Effector memory CD4-positive, alpha-beta T cell (primary cell): ENCODE measurements at regions not wholly inside any gene's neighbourhood (a gene's known extent, or its start where the extent isn't known, plus 50 kb on each side); places are given as distances from the start of the nearest gene placed in this dataset.

Source experiments
- DNase-seq, 3 donors: peaks; one replicate each; pipeline ENCODE4 v3.0.0-alpha.2; 2020
- H3K27ac ChIP-seq: 2 replicates; pipeline ENCODE4 v1.7.0; 2013; ENCODE audit warnings: mild to moderate bottlenecking, low read length, moderate library complexity; ENCODE audit not compliant: insufficient read depth, poor library complexity, severe bottlenecking
- H3K27me3 ChIP-seq: replicated peaks from 2 replicates; pipeline ENCODE4 v1.7.0; 2013; ENCODE audit warnings: mild to moderate bottlenecking, low read length; ENCODE audit not compliant: insufficient read depth, control insufficient read depth, poor library complexity, severe bottlenecking
- H3K36me3 ChIP-seq: 2 replicates; pipeline ENCODE4 v1.7.0; 2013; ENCODE audit warnings: mild to moderate bottlenecking, low read length, moderate library complexity; ENCODE audit not compliant: control insufficient read depth, insufficient read depth
- H3K4me1 ChIP-seq: 2 replicates; pipeline ENCODE4 v1.7.0; 2013; ENCODE audit warnings: low read length, mild to moderate bottlenecking; ENCODE audit not compliant: control insufficient read depth, insufficient read depth, poor library complexity, severe bottlenecking
- H3K4me3 ChIP-seq: 2 replicates; pipeline ENCODE4 v1.7.0; 2013; ENCODE audit warnings: low read length, low read depth, mild to moderate bottlenecking; ENCODE audit not compliant: insufficient read depth, poor library complexity, severe bottlenecking
- H3K9me3 ChIP-seq: 2 replicates; pipeline ENCODE4 v1.7.0; 2013; ENCODE audit warnings: mild to moderate bottlenecking, low read length, moderate library complexity; ENCODE audit not compliant: control insufficient read depth

GRCh38 chr2:18186816-18187613 is 308.5 kb downstream of the KCNS3 start:
- H3K4me3 ChIP-seq: no peak overlapping the region
- H3K36me3 ChIP-seq: no peaks in the 10 kb centered on the region
- H3K27me3 ChIP-seq: no peaks in the 10 kb centered on the region
- H3K9me3 ChIP-seq: no peaks in the 10 kb centered on the region
- no peak overlapping the region for H3K27ac ChIP-seq
- no peak for DNase-seq
- H3K4me1 ChIP-seq: no peaks in the 10 kb centered on the region

- H3K36me3 ChIP-seq: no peaks in the 10 kb centered on the region
- H3K4me1 ChIP-seq: no peaks in the 10 kb centered on the region
- no peak overlapping the region for H3K4me3 ChIP-seq
- DNase-seq: no peak
- no peaks in the 10 kb centered on the region for H3K9me3 ChIP-seq
- H3K27ac ChIP-seq: no peak overlapping the region
- no peaks in the 10 kb centered on the region for H3K27me3 ChIP-seq
Measured at GRCh38 chr2:18182861-18183260, 304.4 kb downstream of the KCNS3 start.

GRCh38 chr2:18180912-18181311 is 302.4 kb downstream of the KCNS3 start:
- H3K9me3 ChIP-seq: no peaks in the 10 kb centered on the region
- no peaks in the 10 kb centered on the region for H3K4me1 ChIP-seq
- H3K27ac ChIP-seq: no peak overlapping the region
- H3K27me3 ChIP-seq: no peaks in the 10 kb centered on the region
- no peak overlapping the region for H3K4me3 ChIP-seq
- DNase-seq: no peak
- H3K36me3 ChIP-seq: no peaks in the 10 kb centered on the region

GRCh38 chr2:18180031-18180610 is 301.7 kb downstream of the KCNS3 start:
- no peaks in the 10 kb centered on the region for H3K27me3 ChIP-seq
- H3K4me1 ChIP-seq: no peaks in the 10 kb centered on the region
- H3K36me3 ChIP-seq: no peaks in the 10 kb centered on the region
- no peak for DNase-seq
- no peaks in the 10 kb centered on the region for H3K9me3 ChIP-seq
- H3K4me3 ChIP-seq: no peak overlapping the region
- H3K27ac ChIP-seq: no peak overlapping the region

- no peaks in the 10 kb centered on the region for H3K4me1 ChIP-seq
- DNase-seq: no peak
- no peaks in the 10 kb centered on the region for H3K27me3 ChIP-seq
- no peaks in the 10 kb centered on the region for H3K36me3 ChIP-seq
- no peaks in the 10 kb centered on the region for H3K9me3 ChIP-seq
- no peak overlapping the region for H3K4me3 ChIP-seq
- H3K27ac ChIP-seq: no peak overlapping the region
Measured at GRCh38 chr2:18178736-18179349, 300.4 kb downstream of the KCNS3 start.

GRCh38 chr2:18176679-18177215 is 298.3 kb downstream of the KCNS3 start:
- no peaks in the 10 kb centered on the region for H3K4me1 ChIP-seq

GRCh38 chr2:18172607-18173006 is 294.1 kb downstream of the KCNS3 start:
- no peaks in the 10 kb centered on the region for H3K36me3 ChIP-seq
- DNase-seq: no peak
- H3K27me3 ChIP-seq: no peaks in the 10 kb centered on the region
- H3K27ac ChIP-seq: no peak overlapping the region
- no peak overlapping the region for H3K4me3 ChIP-seq
- H3K9me3 ChIP-seq: no peaks in the 10 kb centered on the region
- no peaks in the 10 kb centered on the region for H3K4me1 ChIP-seq

More at GRCh38 chr2:18176679-18177215, 298.3 kb downstream of the KCNS3 start:
- no peaks in the 10 kb centered on the region for H3K27me3 ChIP-seq
- no peaks in the 10 kb centered on the region for H3K36me3 ChIP-seq
- H3K9me3 ChIP-seq: no peaks in the 10 kb centered on the region
- H3K4me3 ChIP-seq: no peak overlapping the region
- no peak overlapping the region for H3K27ac ChIP-seq
- no peak for DNase-seq

- Histone ChIP-seq H3K9me3 (no peaks in the 10 kb centered on the region), H3K36me3 (no peaks in the 10 kb centered on the region), H3K27ac (no peak overlapping the region), H3K27me3 (no peaks in the 10 kb centered on the region), H3K4me1 (no peaks in the 10 kb centered on the region), H3K4me3 (no peak overlapping the region)
- no peak for DNase-seq
Measured at GRCh38 chr2:18171191-18172139, 293.0 kb downstream of the KCNS3 start.

- Histone ChIP-seq H3K4me1 (no peaks in the 10 kb centered on the region), H3K4me3 (no peak overlapping the region), H3K9me3 (no peaks in the 10 kb centered on the region), H3K27ac (no peak overlapping the region), H3K36me3 (no peaks in the 10 kb centered on the region), H3K27me3 (no peaks in the 10 kb centered on the region)
- no peak for DNase-seq
Measured at GRCh38 chr2:18170642-18171041, 292.2 kb downstream of the KCNS3 start.
